K562 (cell line): ENCODE measurements at regions not wholly inside any gene's neighbourhood (a gene's known extent, or its start where the extent isn't known, plus 50 kb on each side); places are given as distances from the start of the nearest gene placed in this dataset.

Experiments
- CEBPG ChIP-seq, 3 experiments: fragments of 200-800 bp in 1 of 3; sonication (Bioruptor generic) in 1 of 3; sonication (generic) in 1 of 3; formaldehyde crosslinking in 1 of 3; IDR thresholded peaks in 2 of 3; conservative IDR thresholded peaks in 1 of 3; 2 replicates each; pipeline versions ENCODE4 v1.6.1 to v1.8.0; 2016 to 2022; ENCODE audit warnings: missing compliant biosample characterization in 2 of 3, missing genetic modification characterization in 2 of 3, mild to moderate bottlenecking in 1 of 3, missing genetic modification reagents in 1 of 3
- CTBP1 ChIP-seq: fragments of 450-650 bp; IDR thresholded peaks from 2 replicates; pipeline ENCODE4 v1.6.1; 2016; ENCODE audit warnings: borderline replicate concordance
- CXXC5 ChIP-seq: fragments of 250-450 bp; sonication (Bioruptor Pico); IDR thresholded peaks from 2 replicates; pipeline ENCODE4 v1.8.0; 2022; ENCODE audit warnings: inconsistent platforms, mild to moderate bottlenecking, moderate library complexity
- DACH1 ChIP-seq: fragments of 450-650 bp; IDR thresholded peaks from 2 replicates; pipeline ENCODE4 v1.6.1; 2018; ENCODE audit not compliant: partially characterized antibody
- EHMT2 ChIP-seq: fragments of 450-650 bp; IDR thresholded peaks from 2 replicates; pipeline ENCODE4 v1.6.1; 2018; ENCODE audit warnings: antibody characterized with exemption
- EP300 ChIP-seq: IDR thresholded peaks from 2 replicates; pipeline ENCODE4 v1.6.1; 2012; ENCODE audit warnings: low read length, improper control_type of control experiment
- ETS1 ChIP-seq: conservative IDR thresholded peaks from 2 replicates; pipeline ENCODE4 v1.6.1; 2011; ENCODE audit warnings: low read depth, mild to moderate bottlenecking, low read length; ENCODE audit not compliant: control insufficient read depth
- FOSL1 ChIP-seq: fragments of 200-800 bp; sonication (Bioruptor generic); conservative IDR thresholded peaks from 2 replicates; pipeline ENCODE4 v1.6.1; 2016; ENCODE audit warnings: missing genetic modification characterization, missing compliant biosample characterization
- HMGN3 ChIP-seq: IDR thresholded peaks from 2 replicates; pipeline ENCODE4 v1.6.1; 2011; ENCODE audit warnings: borderline replicate concordance, low read depth, mild to moderate bottlenecking, mixed read lengths, low read length; ENCODE audit not compliant: insufficient read length; ENCODE audit errors: extremely low read depth
- JUND ChIP-seq, 2 experiments: IDR thresholded peaks; 2 replicates in 1 of 2; 3 replicates in 1 of 2; pipeline ENCODE4 v1.6.1; 2011; ENCODE audit warnings: borderline replicate concordance in 2 of 2, low read depth in 2 of 2, low read length in 2 of 2, improper control_type of control experiment in 1 of 2, missing biosample characterization in 1 of 2, missing genetic modification characterization in 1 of 2, missing genetic modification reagents in 1 of 2
- LEF1 ChIP-seq: fragments of 450-650 bp; IDR thresholded peaks from 2 replicates; pipeline ENCODE4 v1.6.1; 2016; ENCODE audit warnings: mild to moderate bottlenecking
- NR2C2 ChIP-seq, 2 experiments: fragments of 200-800 bp in 1 of 2; sonication (Bioruptor generic) in 1 of 2; sonication (generic) in 1 of 2; formaldehyde crosslinking in 1 of 2; IDR thresholded peaks; 2 replicates each; pipeline versions ENCODE4 v1.6.1 to v1.8.0; 2016 to 2022; ENCODE audit warnings: mild to moderate bottlenecking in 1 of 2, missing compliant biosample characterization in 1 of 2, missing genetic modification characterization in 1 of 2, missing genetic modification reagents in 1 of 2
- PRDM10 ChIP-seq: fragments of 450-650 bp; IDR thresholded peaks from 2 replicates; pipeline ENCODE4 v1.6.1; 2018; ENCODE audit not compliant: partially characterized antibody
- SAP30 ChIP-seq: fragments of 200-600 bp; sonication (generic); IDR thresholded peaks from 2 replicates; pipeline ENCODE4 v1.6.1; 2012; ENCODE audit warnings: borderline replicate concordance, low read depth, mild to moderate bottlenecking, moderate library complexity, low read length, control low read depth, inconsistent platforms; ENCODE audit not compliant: insufficient read depth, poor library complexity, severe bottlenecking
- SLC30A9 ChIP-seq: fragments of 250-450 bp; sonication (Bioruptor Pico); IDR thresholded peaks from 2 replicates; pipeline ENCODE4 v1.8.0; 2022; ENCODE audit warnings: mild to moderate bottlenecking, moderate library complexity
- SMAD2 ChIP-seq: fragments of 150-350 bp; IDR thresholded peaks from 2 replicates; pipeline ENCODE4 v1.6.1; 2014; ENCODE audit warnings: low read depth, mild to moderate bottlenecking, low read length
- SMARCE1 ChIP-seq: fragments of 450-650 bp; IDR thresholded peaks from 2 replicates; pipeline ENCODE4 v1.7.1; 2016; ENCODE audit warnings: mild to moderate bottlenecking
- ZNF12 ChIP-seq: sonication (generic); formaldehyde crosslinking; IDR thresholded peaks from 2 replicates; pipeline ENCODE4 v1.4.0; 2020; ENCODE audit warnings: mild to moderate bottlenecking, missing genetic modification reagents
- TF ChIP-seq, protein P1 (sequence below): fragments of 450-650 bp; conservative IDR thresholded peaks from 2 replicates; pipeline ENCODE4 v1.6.1; 2016; ENCODE audit warnings: missing genetic modification characterization, low read depth, mild to moderate bottlenecking, control low read depth, missing compliant biosample characterization

DNA sequence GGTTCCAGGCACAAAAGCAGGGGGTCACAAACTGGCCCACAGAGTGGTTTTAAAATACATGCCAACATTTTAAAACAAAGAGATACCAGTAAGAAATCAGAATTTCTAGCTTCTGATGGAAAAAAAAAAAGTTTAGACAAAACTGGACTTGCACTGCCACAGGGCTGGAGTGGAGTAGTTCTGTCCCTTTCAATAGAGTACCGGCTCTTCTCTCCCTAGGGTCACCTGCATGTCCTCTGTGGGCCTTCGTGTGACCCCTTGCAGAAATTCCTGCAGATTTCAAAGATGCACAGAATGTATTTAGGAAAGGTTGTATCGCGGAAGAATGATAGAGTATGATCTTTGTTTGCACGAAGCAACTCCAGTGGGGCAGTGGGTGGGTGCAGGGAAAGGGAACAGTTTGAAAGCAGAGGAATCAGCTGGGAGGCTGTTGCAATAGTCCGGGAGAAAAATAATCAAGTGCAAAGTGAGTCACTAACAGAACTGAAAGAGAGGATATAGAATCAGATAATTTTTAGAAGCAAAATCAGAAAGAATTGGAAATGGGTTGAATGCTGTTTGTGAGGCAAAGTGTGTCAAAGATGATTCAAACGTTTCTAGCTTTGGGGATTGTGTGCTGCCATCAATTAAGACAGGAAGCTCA is 97.3 kb upstream of the STXBP5 start (continued):
- TF ChIP-seq PRDM10 (no peak), SAP30 (no peak), CEBPG (CRISPR knock-in tag; IDR thresholded peaks at IDR 0.05) (peak; percentile 64; the same call in 1 of the 2 replicates), CEBPG (tag; conservative IDR thresholded peaks at IDR 0.05 in 1 of 2, IDR thresholded peaks at IDR 0.05 in 1 of 2) (peak; percentile 73 to 80), HMGN3 (no peak), ZNF12 (CRISPR knock-in tag) (no peak), SLC30A9 (CRISPR knock-in tag) (no peak), CTBP1 (no peak), EP300 (no peak), CXXC5 (CRISPR knock-in tag) (no peak), DACH1 (peak; percentile 45), SMARCE1 (peak; percentile 48; the same call in 1 of the 2 replicates), LEF1 (0 out of 2 replicates have a peak, but pooled peaks have one; percentile 29), NR2C2 (CRISPR knock-in tag; IDR thresholded peaks at IDR 0.05) (no peak), NR2C2 (tag; IDR thresholded peaks at IDR 0.05) (0 out of 2 replicates have a peak, but pooled peaks have one; percentile 15), ETS1 (no peak), SMAD2 (no peak), EHMT2 (0 out of 2 replicates have a peak, but pooled peaks have one; percentile 16), FOSL1 (tag) (peak; percentile 82), JUND (IDR thresholded peaks at IDR 0.05; ENCODE audit: borderline replicate concordance, low read depth, low read length) (peak; percentile 30; the same call in 1 of the 2 replicates), JUND (tag; IDR thresholded peaks at IDR 0.05; ENCODE audit: borderline replicate concordance, low read depth, low read length) (no peak)
- TF ChIP-seq, protein P1, sequence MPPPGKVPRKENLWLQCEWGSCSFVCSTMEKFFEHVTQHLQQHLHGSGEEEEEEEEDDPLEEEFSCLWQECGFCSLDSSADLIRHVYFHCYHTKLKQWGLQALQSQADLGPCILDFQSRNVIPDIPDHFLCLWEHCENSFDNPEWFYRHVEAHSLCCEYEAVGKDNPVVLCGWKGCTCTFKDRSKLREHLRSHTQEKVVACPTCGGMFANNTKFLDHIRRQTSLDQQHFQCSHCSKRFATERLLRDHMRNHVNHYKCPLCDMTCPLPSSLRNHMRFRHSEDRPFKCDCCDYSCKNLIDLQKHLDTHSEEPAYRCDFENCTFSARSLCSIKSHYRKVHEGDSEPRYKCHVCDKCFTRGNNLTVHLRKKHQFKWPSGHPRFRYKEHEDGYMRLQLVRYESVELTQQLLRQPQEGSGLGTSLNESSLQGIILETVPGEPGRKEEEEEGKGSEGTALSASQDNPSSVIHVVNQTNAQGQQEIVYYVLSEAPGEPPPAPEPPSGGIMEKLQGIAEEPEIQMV (tag), result no peak
